IMR-90 (cell line): ENCODE measurements at regions not wholly inside any gene's neighbourhood (a gene's known extent, or its start where the extent isn't known, plus 50 kb on each side); places are given as distances from the start of the nearest gene placed in this dataset.

Experiments
- BHLHE40 ChIP-seq: fragments of 150-350 bp; IDR thresholded peaks from 2 replicates; pipeline ENCODE4 v1.6.1; 2016; ENCODE audit warnings: mild to moderate bottlenecking, low read depth, low read length
- CEBPB ChIP-seq: IDR thresholded peaks from 2 replicates; pipeline ENCODE4 v1.6.1; 2012; ENCODE audit warnings: low read depth, low read length, improper control_type of control experiment
- POLR2A ChIP-seq: IDR thresholded peaks from 2 replicates; pipeline ENCODE4 v1.6.1; 2012; ENCODE audit warnings: mild to moderate bottlenecking, low read depth, low read length
- SMC3 ChIP-seq: fragments of 150-350 bp; IDR thresholded peaks from 2 replicates; pipeline ENCODE4 v1.6.1; 2016; ENCODE audit warnings: low read depth, mild to moderate bottlenecking, antibody characterized with exemption, low read length, moderate library complexity
- TF ChIP-seq, protein P1 (sequence below): conservative IDR thresholded peaks from 2 replicates; pipeline ENCODE4 v1.5.1; 2012; ENCODE audit warnings: mild to moderate bottlenecking, low read depth, low read length, improper control_type of control experiment

GRCh38 chr5:29715167-29715566 lies 1478.3 kb upstream of the CDH6 start:
- TF ChIP-seq BHLHE40 (no peak), SMC3 (no peak), CEBPB (no peak), POLR2A (no peak)
- TF ChIP-seq, protein P1, sequence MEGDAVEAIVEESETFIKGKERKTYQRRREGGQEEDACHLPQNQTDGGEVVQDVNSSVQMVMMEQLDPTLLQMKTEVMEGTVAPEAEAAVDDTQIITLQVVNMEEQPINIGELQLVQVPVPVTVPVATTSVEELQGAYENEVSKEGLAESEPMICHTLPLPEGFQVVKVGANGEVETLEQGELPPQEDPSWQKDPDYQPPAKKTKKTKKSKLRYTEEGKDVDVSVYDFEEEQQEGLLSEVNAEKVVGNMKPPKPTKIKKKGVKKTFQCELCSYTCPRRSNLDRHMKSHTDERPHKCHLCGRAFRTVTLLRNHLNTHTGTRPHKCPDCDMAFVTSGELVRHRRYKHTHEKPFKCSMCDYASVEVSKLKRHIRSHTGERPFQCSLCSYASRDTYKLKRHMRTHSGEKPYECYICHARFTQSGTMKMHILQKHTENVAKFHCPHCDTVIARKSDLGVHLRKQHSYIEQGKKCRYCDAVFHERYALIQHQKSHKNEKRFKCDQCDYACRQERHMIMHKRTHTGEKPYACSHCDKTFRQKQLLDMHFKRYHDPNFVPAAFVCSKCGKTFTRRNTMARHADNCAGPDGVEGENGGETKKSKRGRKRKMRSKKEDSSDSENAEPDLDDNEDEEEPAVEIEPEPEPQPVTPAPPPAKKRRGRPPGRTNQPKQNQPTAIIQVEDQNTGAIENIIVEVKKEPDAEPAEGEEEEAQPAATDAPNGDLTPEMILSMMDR, result no peak
